Left renal pelvis (tissue), 4 donors: ENCODE measurements at regions not wholly inside any gene's neighbourhood (a gene's known extent, or its start where the extent isn't known, plus 50 kb on each side); places are given as distances from the start of the nearest gene placed in this dataset.
"Not testable (repeated sequence)": the region's sequence is repeated elsewhere in the genome, so short reads cannot be mapped to it uniquely, and the experiment has no call there.

Source experiments
- DNase-seq, 4 donors: peaks; one replicate each; pipeline ENCODE4 v3.0.0-alpha.2; 2013; ENCODE audit warnings: low read depth in 4 of 4, low spot score in 3 of 4

- no peak for DNase-seq
Observed at GRCh38 chr19:33866696-33867095, 70.0 kb downstream of the KCTD15 start.

- no peak for DNase-seq
Observed at GRCh38 chr19:33868076-33868735, 71.5 kb downstream of the KCTD15 start.

GRCh38 chr19:33868788-33869412 is 72.2 kb downstream of the KCTD15 start:
- DNase-seq, result no peak

GRCh38 chr19:33870298-33870932 is 73.7 kb downstream of the KCTD15 start:
- DNase-seq, result not testable (repeated sequence)

DNA sequence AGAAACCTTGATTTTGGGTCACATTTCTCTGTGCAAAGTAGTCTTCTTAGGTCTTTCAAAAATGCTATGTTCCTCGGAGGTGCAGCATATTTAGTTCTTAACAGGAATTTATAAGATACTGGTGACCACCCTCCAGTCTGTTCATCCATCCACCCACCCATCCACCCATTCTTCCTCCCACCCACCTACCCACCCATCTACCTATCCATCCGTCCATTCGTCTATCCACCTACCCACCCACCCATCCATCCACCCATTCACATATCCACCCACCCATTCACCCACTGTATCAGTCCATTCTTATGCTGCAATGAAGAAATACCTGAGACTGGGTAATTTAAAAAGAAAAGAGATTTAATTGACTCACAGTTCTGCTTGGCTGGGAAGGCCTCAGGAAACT is 74.9 kb downstream of the KCTD15 start:
- DNase-seq, result no peak

GRCh38 chr19:33872445-33873320 is 76.0 kb downstream of the KCTD15 start:
- DNase-seq, result no peak

GRCh38 chr19:33875071-33875470 is 78.4 kb downstream of the KCTD15 start:
- DNase-seq, result no peak

- DNase-seq, result no peak
Observed at GRCh38 chr19:33876192-33876591, 79.5 kb downstream of the KCTD15 start.

- no peak for DNase-seq
Observed at GRCh38 chr19:33878030-33878544, 81.4 kb downstream of the KCTD15 start.

DNA sequence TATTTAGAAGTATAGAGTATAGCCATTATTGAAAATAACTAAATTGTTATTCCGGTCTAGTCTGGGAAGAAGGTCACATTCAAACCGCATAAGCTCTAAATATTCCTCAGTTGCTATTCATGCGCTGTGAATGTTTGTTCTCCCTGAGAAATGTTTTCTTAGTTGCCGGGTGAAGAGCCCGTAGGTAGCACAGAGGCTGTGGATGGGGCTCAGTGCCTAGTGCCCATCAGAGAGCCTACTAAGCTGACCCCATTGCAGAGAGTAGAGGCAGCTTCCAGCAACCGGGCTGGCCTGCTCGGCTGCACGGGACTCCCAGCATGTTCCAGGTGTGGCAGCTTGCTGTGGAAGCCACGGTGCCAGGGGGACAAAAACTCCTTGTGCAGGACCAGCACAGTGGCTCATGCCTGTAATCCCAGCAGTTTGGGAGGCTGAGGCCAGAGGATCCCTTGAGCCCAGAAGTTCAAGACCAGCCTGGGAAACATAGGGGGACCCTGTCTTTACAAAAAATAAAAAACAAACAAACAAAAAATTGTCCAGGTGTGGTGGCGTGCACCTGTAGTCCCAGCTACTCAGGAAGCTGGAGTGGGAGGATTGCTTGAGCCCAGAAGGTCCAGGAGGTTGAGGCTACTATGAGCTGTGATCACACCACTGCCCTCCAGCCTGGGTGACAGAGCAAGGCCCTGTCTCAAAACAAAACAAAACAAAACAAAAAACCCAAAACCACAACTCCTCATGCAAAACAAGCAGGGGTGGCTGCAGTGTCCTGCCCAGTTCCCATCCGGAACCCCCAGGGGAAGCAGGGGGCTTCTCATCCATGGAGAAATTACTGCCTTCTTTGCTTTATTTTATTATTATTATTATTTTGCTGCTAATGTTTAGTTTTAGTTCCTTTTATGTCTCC is 82.5 kb downstream of the KCTD15 start:
- DNase-seq, result no peak

GRCh38 chr19:33879818-33880575 is 83.3 kb downstream of the KCTD15 start:
- DNase-seq, result no peak

DNA sequence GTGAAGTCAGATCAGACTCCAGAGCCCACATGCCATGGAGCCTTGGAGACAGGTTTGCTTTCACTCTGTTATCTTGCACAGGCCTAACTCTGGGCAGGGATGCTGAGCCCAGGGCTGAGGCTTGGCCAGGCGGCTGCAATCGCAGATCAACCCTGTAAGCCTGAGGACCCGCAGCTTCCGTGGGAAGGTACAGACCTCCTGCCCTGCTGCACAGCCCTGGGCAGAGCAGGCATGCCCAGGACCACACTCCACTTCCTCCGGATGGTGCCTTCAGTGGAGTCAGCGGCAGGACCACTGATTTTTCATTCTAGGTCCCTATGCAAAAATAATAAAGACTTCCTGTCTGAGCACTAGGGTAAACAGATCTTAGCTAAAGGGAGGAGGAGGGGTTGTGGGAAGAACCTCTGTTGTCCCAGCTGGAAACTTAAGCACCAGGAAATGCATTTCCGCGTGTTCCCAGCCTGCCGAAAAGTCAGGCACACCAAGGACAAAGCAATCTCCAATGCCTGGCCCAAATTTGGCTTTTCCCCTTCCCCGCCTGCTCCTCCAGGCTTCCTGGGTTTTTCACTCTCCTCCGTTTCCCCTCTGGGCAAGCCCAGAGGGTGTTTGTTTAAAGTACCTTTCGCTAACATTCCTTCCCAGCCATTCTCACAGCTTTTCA is 87.3 kb downstream of the KCTD15 start:
- no peak for DNase-seq

DNA sequence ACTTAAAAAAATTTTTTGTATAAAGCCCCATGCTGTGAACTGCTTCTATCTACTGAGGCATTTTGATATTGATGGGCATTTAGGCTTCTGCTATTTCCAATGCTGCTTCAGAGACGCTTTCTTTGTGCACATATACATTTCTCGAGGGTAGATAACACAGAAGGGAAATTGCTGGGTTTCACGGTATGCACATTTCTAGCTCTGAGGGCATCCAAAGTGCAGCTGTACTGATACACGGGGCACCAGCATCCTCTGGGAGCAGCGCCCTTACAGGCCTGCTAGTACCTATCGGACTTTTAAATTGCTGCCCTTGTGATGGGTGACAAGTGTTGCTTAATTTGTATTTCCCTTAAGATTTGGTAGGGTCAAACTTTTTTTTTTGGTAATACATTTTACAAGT is 88.6 kb downstream of the KCTD15 start:
- DNase-seq, result no peak

DNA sequence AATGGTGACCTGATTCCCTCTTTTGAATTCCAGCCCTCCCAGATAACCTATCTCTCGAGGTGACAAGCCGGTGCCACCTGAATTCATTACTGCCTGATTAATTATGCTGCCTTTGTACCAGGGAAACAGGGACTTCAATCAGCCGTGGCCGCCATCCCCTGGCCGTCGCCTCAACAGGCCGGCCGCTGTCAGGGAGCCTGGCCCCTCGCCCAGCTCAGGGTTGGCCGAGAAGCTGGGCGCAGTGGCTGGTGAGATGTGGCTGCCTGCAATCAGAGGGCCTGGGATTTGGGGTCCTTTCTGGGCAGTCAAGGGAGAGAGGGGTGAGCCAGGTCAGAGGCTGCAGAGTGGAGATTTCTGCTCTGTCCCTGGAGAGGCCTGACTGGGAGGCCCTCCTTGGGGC is 91.2 kb downstream of the KCTD15 start:
- no peak for DNase-seq

GRCh38 chr19:33888665-33889064 is 92.0 kb downstream of the KCTD15 start:
- DNase-seq, result no peak

DNA sequence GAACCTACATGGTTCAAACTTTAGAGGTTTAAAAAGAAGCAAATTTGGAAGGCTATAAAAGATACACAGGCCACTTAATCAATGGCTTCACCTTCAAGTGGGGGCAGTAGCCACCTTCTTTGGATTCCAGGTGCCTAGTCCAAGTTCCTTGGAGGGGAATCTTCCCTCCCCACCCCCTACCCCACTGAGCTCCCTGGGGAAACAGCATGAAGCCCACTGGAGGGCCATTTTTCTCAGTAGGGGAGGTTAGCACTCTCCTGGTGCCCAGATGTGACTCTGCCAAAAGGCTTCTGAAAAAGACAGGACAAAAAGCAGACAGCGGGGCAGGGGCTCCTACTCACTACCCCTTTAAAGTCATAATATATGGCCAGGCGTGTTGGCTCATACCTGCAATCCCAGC is 93.9 kb downstream of the KCTD15 start:
- no peak for DNase-seq

- no peak for DNase-seq
Observed at GRCh38 chr19:33891773-33892172, 95.1 kb downstream of the KCTD15 start.

DNA sequence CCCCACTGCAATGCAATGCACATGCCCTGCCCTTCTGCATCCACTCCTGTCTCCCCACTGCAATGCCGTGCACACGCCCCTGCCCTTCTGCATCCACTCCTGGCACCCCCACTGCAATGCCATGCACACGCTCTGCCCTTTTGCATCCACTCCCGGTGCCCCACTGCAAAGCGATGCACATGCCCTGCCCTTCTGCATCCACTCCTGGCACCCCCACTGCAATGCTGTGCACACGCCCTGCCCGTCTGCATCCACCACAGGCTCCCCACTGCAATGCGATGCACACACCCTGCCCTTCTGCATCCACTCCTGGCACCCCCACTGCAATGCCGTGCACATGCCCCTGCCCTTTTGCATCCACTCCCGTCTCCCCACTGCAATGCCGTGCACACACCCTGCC is 98.1 kb downstream of the KCTD15 start:
- no peak for DNase-seq

GRCh38 chr19:33895366-33895765 is 98.7 kb downstream of the KCTD15 start:
- no peak for DNase-seq
